ENCODE measurements at regions not wholly inside any gene's neighbourhood (a gene's known extent, or its start where the extent isn't known, plus 50 kb on each side); places are given as distances from the start of the nearest gene placed in this dataset.

GRCh38 chr11:121711939-121712338 lies 259.2 kb upstream of the SORL1-AS1 start:
- DNase-seq (ENCODE audit: low read depth): no peak
- no peak overlapping the region for H3K4me3 ChIP-seq (ENCODE audit: low read depth, low read length)
- TF ChIP-seq CTCF (IDR thresholded peaks at IDR 0.05; ENCODE audit: insufficient read depth, low read depth, low read length, missing control alignments): no peak

- H3K4me3 ChIP-seq (ENCODE audit: low read depth, low read length): no peak overlapping the region
- no peak for TF ChIP-seq CTCF (IDR thresholded peaks at IDR 0.05; ENCODE audit: insufficient read depth, low read depth, low read length, missing control alignments)
- DNase-seq (ENCODE audit: low read depth): no peak
Observed at GRCh38 chr11:121711236-121711635, 258.5 kb upstream of the SORL1-AS1 start.

- no peak overlapping the region for H3K4me3 ChIP-seq (ENCODE audit: low read depth, low read length)
- no peak for TF ChIP-seq CTCF (IDR thresholded peaks at IDR 0.05; ENCODE audit: insufficient read depth, low read depth, low read length, missing control alignments)
- DNase-seq (ENCODE audit: low read depth): no peak
Observed at GRCh38 chr11:121706884-121707420, 254.2 kb upstream of the SORL1-AS1 start.

GRCh38 chr11:121703201-121703600 lies 250.4 kb upstream of the SORL1-AS1 start:
- H3K4me3 ChIP-seq (ENCODE audit: low read depth, low read length): no peak overlapping the region
- no peak for DNase-seq (ENCODE audit: low read depth)

GRCh38 chr11:121700968-121701367 lies 248.2 kb upstream of the SORL1-AS1 start:
- no peak for TF ChIP-seq CTCF (IDR thresholded peaks at IDR 0.05; ENCODE audit: insufficient read depth, low read depth, low read length, missing control alignments)
- DNase-seq (ENCODE audit: low read depth): no peak
- no peak overlapping the region for H3K4me3 ChIP-seq (ENCODE audit: low read depth, low read length)

More at GRCh38 chr11:121703201-121703600, 250.4 kb upstream of the SORL1-AS1 start:
- TF ChIP-seq CTCF (IDR thresholded peaks at IDR 0.05; ENCODE audit: insufficient read depth, low read depth, low read length, missing control alignments): no peak

- no peak for DNase-seq (ENCODE audit: low read depth)
- no peak overlapping the region for H3K4me3 ChIP-seq (ENCODE audit: low read depth, low read length)
- TF ChIP-seq CTCF (IDR thresholded peaks at IDR 0.05; ENCODE audit: insufficient read depth, low read depth, low read length, missing control alignments): no peak
Observed at GRCh38 chr11:121699801-121700200, 247.0 kb upstream of the SORL1-AS1 start.

Measured in GM12865 (cell line).